Neutrophil (primary cell): ENCODE measurements at regions not wholly inside any gene's neighbourhood (a gene's known extent, or its start where the extent isn't known, plus 50 kb on each side); places are given as distances from the start of the nearest gene placed in this dataset.

Experiments used
- H3K27ac ChIP-seq: fragments of 200-600 bp; sonication (generic); 2 replicates; pipeline ENCODE4 v1.5.1; 2016; ENCODE audit warnings: mild to moderate bottlenecking, moderate library complexity
- H3K27me3 ChIP-seq: fragments of 200-600 bp; sonication (generic); 2 replicates; pipeline ENCODE4 v1.6.0; 2016; ENCODE audit warnings: mild to moderate bottlenecking
- H3K36me3 ChIP-seq: fragments of 200-600 bp; sonication (generic); 2 replicates; pipeline ENCODE4 v1.5.1; 2017
- H3K4me1 ChIP-seq, 2 experiments: fragments of 200-600 bp in 1 of 2; sonication (generic) in 1 of 2; 1 replicate in 1 of 2; 2 replicates in 1 of 2; pipeline versions ENCODE4 v1.5.1 to v1.6.1; 2013 to 2016; ENCODE audit warnings: low read depth in 1 of 2, low read length in 1 of 2, mild to moderate bottlenecking in 1 of 2, moderate library complexity in 1 of 2; ENCODE audit not compliant: control insufficient read depth in 1 of 2, insufficient read depth in 1 of 2
- H3K4me3 ChIP-seq, 2 experiments: fragments of 200-600 bp in 1 of 2; sonication (generic) in 1 of 2; 1 replicate in 1 of 2; 2 replicates in 1 of 2; pipeline ENCODE4 v1.5.1; 2013 to 2016; ENCODE audit warnings: low read depth in 1 of 2, low read length in 1 of 2, mild to moderate bottlenecking in 1 of 2, moderate library complexity in 1 of 2
- H3K9me3 ChIP-seq: fragments of 200-600 bp; sonication (generic); 2 replicates; pipeline ENCODE4 v1.5.1; 2016
- TF ChIP-seq, protein P1 (sequence below): fragments of 200-600 bp; sonication (generic); IDR thresholded peaks from 2 replicates; pipeline ENCODE4 v1.5.1; 2016; ENCODE audit warnings: antibody characterized with exemption

DNA sequence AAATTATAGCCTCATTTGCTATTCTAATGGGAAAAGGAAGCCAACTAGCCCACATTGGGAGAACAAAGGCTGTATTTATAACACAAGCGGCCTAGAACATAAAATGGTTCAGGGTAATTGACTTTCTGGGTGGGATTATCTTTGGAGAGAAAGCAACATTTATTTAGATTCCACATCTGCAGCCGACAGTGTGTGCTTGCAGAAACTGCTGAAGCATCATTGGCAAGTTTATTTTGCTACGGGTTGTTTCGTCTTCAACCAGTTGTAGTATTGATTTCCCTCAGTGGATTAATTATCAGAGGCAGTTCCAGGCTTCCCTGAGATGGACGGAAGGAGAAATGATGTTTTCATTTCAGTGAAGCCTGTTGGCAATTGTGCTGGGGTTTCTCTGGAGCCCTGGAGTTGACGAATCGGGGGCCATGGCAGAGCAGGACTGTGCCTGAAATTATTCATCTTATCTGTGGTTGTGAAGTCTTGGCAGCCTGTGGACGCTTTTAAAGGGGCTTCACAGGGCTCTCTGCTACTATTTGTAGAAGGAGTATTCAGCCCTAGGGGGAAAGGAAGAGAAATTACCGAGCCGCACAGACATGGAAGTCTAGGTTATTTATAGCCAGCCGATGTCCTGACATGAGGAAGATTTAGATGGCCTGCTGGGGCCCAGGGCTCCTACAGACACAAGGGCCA lies 290.6 kb upstream of the IRX4 start:
- TF ChIP-seq, protein P1, sequence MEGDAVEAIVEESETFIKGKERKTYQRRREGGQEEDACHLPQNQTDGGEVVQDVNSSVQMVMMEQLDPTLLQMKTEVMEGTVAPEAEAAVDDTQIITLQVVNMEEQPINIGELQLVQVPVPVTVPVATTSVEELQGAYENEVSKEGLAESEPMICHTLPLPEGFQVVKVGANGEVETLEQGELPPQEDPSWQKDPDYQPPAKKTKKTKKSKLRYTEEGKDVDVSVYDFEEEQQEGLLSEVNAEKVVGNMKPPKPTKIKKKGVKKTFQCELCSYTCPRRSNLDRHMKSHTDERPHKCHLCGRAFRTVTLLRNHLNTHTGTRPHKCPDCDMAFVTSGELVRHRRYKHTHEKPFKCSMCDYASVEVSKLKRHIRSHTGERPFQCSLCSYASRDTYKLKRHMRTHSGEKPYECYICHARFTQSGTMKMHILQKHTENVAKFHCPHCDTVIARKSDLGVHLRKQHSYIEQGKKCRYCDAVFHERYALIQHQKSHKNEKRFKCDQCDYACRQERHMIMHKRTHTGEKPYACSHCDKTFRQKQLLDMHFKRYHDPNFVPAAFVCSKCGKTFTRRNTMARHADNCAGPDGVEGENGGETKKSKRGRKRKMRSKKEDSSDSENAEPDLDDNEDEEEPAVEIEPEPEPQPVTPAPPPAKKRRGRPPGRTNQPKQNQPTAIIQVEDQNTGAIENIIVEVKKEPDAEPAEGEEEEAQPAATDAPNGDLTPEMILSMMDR, result no peak
- Histone ChIP-seq H3K4me3 (no peak overlapping the region), H3K9me3 (no peaks in the 10 kb centered on the region), H3K27ac (no peak overlapping the region), H3K27me3 (peaks cover 11% of the 10 kb centered on the region), H3K36me3 (no peaks in the 10 kb centered on the region), H3K4me1 (no peaks in the 10 kb centered on the region)

DNA sequence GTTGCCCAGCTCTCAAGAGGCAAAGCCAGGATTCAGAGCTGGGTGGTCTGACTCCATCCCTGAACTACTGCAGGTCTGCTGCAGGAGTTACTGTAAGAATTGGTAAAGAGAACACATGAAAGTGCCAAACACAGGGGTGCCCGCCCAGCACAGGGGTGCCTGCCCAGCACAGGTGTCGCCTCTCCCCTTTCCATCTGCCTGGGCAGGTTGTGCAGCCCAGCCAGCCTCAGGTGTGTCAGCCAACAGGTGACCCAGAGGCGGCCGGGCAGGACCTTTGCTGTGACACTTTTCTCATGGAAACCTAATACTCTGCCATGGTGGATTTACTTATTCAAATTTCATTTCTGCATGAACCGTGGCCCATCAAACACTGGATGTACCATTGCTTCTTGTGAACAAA lies 289.7 kb upstream of the IRX4 start:
- Histone ChIP-seq H3K9me3 (no peaks in the 10 kb centered on the region), H3K4me1 (no peaks in the 10 kb centered on the region), H3K27me3 (peaks cover 11% of the 10 kb centered on the region), H3K36me3 (no peaks in the 10 kb centered on the region), H3K27ac (no peak overlapping the region), H3K4me3 (no peak overlapping the region)
- TF ChIP-seq, protein P1, result no peak

DNA sequence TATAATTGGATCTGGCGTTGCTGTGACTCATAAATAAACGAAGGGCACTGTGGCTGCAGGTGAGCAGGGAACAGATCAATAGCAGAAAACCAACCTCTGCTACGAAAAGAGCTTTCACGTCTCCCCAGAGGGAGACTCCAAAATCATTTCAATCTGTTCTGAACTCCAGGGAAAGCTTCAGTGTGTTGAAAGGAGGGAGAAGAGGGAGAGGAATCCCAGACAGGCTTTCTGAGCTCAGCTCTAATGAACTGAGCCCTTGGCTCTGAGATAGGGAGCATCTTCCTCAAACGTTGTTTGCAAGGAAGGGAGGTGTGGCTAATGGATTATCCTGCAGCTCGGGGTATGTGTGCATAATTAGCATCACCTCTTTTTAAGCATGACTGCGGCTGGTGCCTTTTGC lies 288.0 kb upstream of the IRX4 start:
- Histone ChIP-seq H3K27me3 (peaks cover 11% of the 10 kb centered on the region), H3K4me1 (no peaks in the 10 kb centered on the region)
- TF ChIP-seq, protein P1, result no peak

DNA sequence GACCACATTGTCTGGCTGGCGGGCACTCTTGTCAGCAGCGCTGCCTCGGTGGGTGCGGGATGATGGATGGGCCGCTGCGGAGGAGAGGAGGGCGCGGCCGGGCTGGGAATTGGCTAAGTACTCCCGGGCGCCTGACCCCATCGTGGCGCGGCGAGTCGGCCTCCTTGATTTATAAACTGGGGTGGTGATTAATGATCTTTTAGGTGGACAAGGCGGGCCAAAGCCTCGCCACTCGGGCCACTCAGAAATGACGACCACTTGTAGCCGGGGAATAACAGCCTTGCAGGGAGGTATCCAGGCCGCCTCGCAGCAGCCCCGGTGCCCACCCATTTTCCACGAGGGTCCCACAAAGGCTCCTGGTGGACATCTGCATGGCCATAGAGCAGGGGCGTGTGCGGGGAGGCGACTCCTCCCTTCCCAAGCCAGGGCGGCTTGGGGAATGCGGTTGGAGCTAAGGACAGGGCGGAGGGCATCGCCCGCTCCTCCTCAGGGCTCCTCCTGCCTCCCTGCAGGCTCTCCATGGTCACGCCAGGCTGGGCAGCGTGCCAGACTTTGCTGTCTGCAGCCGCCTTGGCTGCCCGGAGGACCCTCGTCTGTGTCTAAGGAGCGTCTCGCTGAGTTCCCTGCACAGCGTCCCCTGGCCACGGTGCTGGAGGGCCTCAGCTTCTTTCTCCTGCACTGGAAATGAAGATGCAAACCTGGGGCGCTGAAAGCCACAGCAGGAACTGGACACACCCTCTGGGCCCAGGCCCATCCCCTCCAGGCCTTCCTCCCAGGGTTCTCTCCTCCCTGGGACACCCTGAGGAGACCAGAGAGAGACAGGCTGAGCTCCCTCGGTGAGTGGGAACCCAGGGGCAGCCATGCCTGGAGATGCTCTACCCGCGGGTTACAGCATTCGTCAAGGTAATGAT lies 287.4 kb upstream of the IRX4 start:
- TF ChIP-seq, protein P1, result no peak

More for the DNA sequence above, 288.0 kb upstream of the IRX4 start:
- no peak overlapping the region for H3K27ac ChIP-seq
- no peak overlapping the region for H3K4me3 ChIP-seq
- H3K9me3 ChIP-seq, result no peaks in the 10 kb centered on the region
- no peaks in the 10 kb centered on the region for H3K36me3 ChIP-seq

DNA sequence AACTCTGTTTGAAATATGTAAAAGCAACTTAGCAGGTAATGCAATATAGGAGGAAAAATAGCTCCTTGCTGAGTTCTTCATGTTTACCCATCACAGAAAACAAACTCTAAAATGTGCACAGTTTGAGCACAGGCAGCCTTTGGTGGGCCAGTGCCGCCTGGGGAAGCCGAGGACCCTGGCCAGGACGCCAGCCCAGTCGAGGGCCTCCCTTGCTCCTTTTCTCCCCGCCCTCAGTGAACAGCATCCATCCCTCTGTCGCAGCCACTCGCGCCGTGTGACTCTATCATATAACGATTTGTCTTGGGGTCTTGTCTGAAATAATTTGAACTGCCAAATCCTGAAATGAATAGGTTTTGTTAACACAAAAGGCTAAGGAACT lies 286.7 kb upstream of the IRX4 start:
- Histone ChIP-seq H3K36me3 (no peaks in the 10 kb centered on the region), H3K9me3 (no peaks in the 10 kb centered on the region), H3K27ac (no peak overlapping the region), H3K27me3 (peaks cover 11% of the 10 kb centered on the region), H3K4me3 (no peak overlapping the region), H3K4me1 (no peaks in the 10 kb centered on the region)
- TF ChIP-seq, protein P1, result no peak

More for the DNA sequence above, 287.4 kb upstream of the IRX4 start:
- Histone ChIP-seq H3K36me3 (no peaks in the 10 kb centered on the region), H3K9me3 (no peaks in the 10 kb centered on the region), H3K4me3 (no peak overlapping the region), H3K27me3 (peaks cover 11% of the 10 kb centered on the region), H3K4me1 (no peaks in the 10 kb centered on the region), H3K27ac (no peak overlapping the region)
